GM12878 (cell line): ENCODE measurements at regions not wholly inside any gene's neighbourhood (a gene's known extent, or its start where the extent isn't known, plus 50 kb on each side); places are given as distances from the start of the nearest gene placed in this dataset.

Experiments used
- BMI1 ChIP-seq: fragments of 450-650 bp; IDR thresholded peaks from 2 replicates; pipeline ENCODE4 v1.6.1; 2016; ENCODE audit warnings: mild to moderate bottlenecking, moderate library complexity, borderline replicate concordance
- CEBPZ ChIP-seq: fragments of 150-350 bp; IDR thresholded peaks from 2 replicates; pipeline ENCODE4 v1.6.1; 2016; ENCODE audit warnings: low read depth, low read length
- E4F1 ChIP-seq: fragments of 450-650 bp; IDR thresholded peaks from 2 replicates; pipeline ENCODE4 v1.6.1; 2018; ENCODE audit warnings: borderline replicate concordance, mild to moderate bottlenecking; ENCODE audit not compliant: partially characterized antibody
- EZH2 ChIP-seq: IDR thresholded peaks from 2 replicates; pipeline ENCODE4 v1.6.1; 2012; ENCODE audit warnings: low read depth, mild to moderate bottlenecking, control low read depth, inconsistent platforms, low read length, borderline replicate concordance; ENCODE audit not compliant: control insufficient read depth
- HDAC2 ChIP-seq: fragments of 200-600 bp; sonication (generic); IDR thresholded peaks from 2 replicates; pipeline ENCODE4 v1.6.1; 2017
- IRF4 ChIP-seq: IDR thresholded peaks from 2 replicates; pipeline ENCODE4 v1.6.1; 2011; ENCODE audit warnings: low read depth, low read length
- KDM1A ChIP-seq: fragments of 200-600 bp; sonication (generic); IDR thresholded peaks from 2 replicates; pipeline ENCODE4 v1.6.1; 2016; ENCODE audit warnings: borderline replicate concordance
- LARP7 ChIP-seq: fragments of 450-650 bp; IDR thresholded peaks from 2 replicates; pipeline ENCODE4 v1.6.1; 2017; ENCODE audit warnings: mild to moderate bottlenecking
- MEF2B ChIP-seq: fragments of 450-650 bp; IDR thresholded peaks from 2 replicates; pipeline ENCODE4 v1.6.1; 2018; ENCODE audit warnings: mild to moderate bottlenecking, moderate library complexity; ENCODE audit not compliant: partially characterized antibody, poor library complexity, severe bottlenecking
- MTA2 ChIP-seq: fragments of 450-650 bp; IDR thresholded peaks from 2 replicates; pipeline ENCODE4 v1.6.1; 2016; ENCODE audit warnings: low read depth, mild to moderate bottlenecking, moderate library complexity
- PKNOX1 ChIP-seq: fragments of 450-650 bp; IDR thresholded peaks from 2 replicates; pipeline ENCODE4 v1.6.1; 2016; ENCODE audit warnings: mild to moderate bottlenecking
- PML ChIP-seq: IDR thresholded peaks from 2 replicates; pipeline ENCODE4 v1.6.1; 2012; ENCODE audit warnings: low read length, inconsistent platforms
- POU2F2 ChIP-seq: IDR thresholded peaks from 3 replicates; pipeline ENCODE4 v1.6.1; 2011; ENCODE audit warnings: low read depth, mild to moderate bottlenecking, low read length, borderline replicate concordance
- RELB ChIP-seq: fragments of 450-650 bp; IDR thresholded peaks from 2 replicates; pipeline ENCODE4 v1.6.1; 2017; ENCODE audit warnings: low read depth, mild to moderate bottlenecking, moderate library complexity
- RFX5 ChIP-seq: IDR thresholded peaks from 2 replicates; pipeline ENCODE4 v1.6.1; 2011; ENCODE audit warnings: low read depth, low read length, improper control_type of control experiment
- SIN3A ChIP-seq: IDR thresholded peaks from 2 replicates; pipeline ENCODE4 v1.6.1; 2012; ENCODE audit warnings: low read depth, low read length, improper control_type of control experiment
- SKIL ChIP-seq: fragments of 450-650 bp; IDR thresholded peaks from 2 replicates; pipeline ENCODE4 v1.6.1; 2017; ENCODE audit warnings: mild to moderate bottlenecking, low read depth, inconsistent platforms; ENCODE audit not compliant: poor library complexity, severe bottlenecking
- SMAD5 ChIP-seq: IDR thresholded peaks from 2 replicates; pipeline ENCODE4 v1.6.1; 2016; ENCODE audit warnings: antibody characterized with exemption, low read depth
- TCF12 ChIP-seq: IDR thresholded peaks from 2 replicates; pipeline ENCODE4 v1.6.1; 2011; ENCODE audit warnings: low read depth, mild to moderate bottlenecking, low read length
- ZBED1 ChIP-seq: IDR thresholded peaks from 2 replicates; pipeline ENCODE4 v1.6.1; 2016; ENCODE audit warnings: borderline replicate concordance
- ZNF24 ChIP-seq: fragments of 450-650 bp; IDR thresholded peaks from 2 replicates; pipeline ENCODE4 v1.6.1; 2017; ENCODE audit warnings: antibody characterized with exemption, mild to moderate bottlenecking

GRCh38 chr14:34075042-34075744 is 124.3 kb upstream of the EGLN3 start (continued):
- TF ChIP-seq CEBPZ (no peak), MEF2B (peak; percentile 90), MTA2 (peak; percentile 28; the same call in 1 of the 2 replicates), BMI1 (no peak), SMAD5 (no peak), EZH2 (no peak), ZBED1 (no peak), ZNF24 (no peak), HDAC2 (no peak), IRF4 (no peak), SKIL (no peak), PML (no peak), LARP7 (no peak), TCF12 (no peak), E4F1 (no peak), KDM1A (no peak), PKNOX1 (no peak), RELB (0 out of 2 replicates have a peak, but pooled peaks have one; percentile 20), SIN3A (no peak), POU2F2 (no peak), RFX5 (no peak)
